ENCODE measurements at regions not wholly inside any gene's neighbourhood (a gene's known extent, or its start where the extent isn't known, plus 50 kb on each side); places are given as distances from the start of the nearest gene placed in this dataset.

GRCh38 chr17:65290616-65291015 is 153.4 kb downstream of the RGS9 start:
- TF ChIP-seq POLR2A (IDR thresholded peaks at IDR 0.05; ENCODE audit: extremely low read depth, insufficient read length) (no peak), MYC (IDR thresholded peaks at IDR 0.05; ENCODE audit: low read depth, low read length) (no peak)
- TF ChIP-seq, protein P1, sequence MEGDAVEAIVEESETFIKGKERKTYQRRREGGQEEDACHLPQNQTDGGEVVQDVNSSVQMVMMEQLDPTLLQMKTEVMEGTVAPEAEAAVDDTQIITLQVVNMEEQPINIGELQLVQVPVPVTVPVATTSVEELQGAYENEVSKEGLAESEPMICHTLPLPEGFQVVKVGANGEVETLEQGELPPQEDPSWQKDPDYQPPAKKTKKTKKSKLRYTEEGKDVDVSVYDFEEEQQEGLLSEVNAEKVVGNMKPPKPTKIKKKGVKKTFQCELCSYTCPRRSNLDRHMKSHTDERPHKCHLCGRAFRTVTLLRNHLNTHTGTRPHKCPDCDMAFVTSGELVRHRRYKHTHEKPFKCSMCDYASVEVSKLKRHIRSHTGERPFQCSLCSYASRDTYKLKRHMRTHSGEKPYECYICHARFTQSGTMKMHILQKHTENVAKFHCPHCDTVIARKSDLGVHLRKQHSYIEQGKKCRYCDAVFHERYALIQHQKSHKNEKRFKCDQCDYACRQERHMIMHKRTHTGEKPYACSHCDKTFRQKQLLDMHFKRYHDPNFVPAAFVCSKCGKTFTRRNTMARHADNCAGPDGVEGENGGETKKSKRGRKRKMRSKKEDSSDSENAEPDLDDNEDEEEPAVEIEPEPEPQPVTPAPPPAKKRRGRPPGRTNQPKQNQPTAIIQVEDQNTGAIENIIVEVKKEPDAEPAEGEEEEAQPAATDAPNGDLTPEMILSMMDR (IDR thresholded peaks at IDR 0.05; ENCODE audit: low read depth, low read length) = no peak

Measured in NB4 (cell line).